ENCODE measurements at regions not wholly inside any gene's neighbourhood (a gene's known extent, or its start where the extent isn't known, plus 50 kb on each side); places are given as distances from the start of the nearest gene placed in this dataset.

- TF ChIP-seq CTCF (IDR thresholded peaks at IDR 0.05) = no peak
- FAIRE-seq (no peak), ATAC-seq (no peak), DNase-seq (no peak)
- Histone ChIP-seq H3K4me1 (no peaks in the 10 kb centered on the region), H3K4me3 (no peak overlapping the region), H3K27ac (no peak overlapping the region), H3K36me3 (no peaks in the 10 kb centered on the region), H3K9me3 (no peaks in the 10 kb centered on the region), H3K27me3 (no peaks in the 10 kb centered on the region)
- WGBS, 2 donors = 77 to 90% methylated on average over 4 of the region's 4 CpGs
- intact Hi-C loops (cut with DNase I) = no loop called here
These were observed 143.9 kb upstream of the DLX2 start for GRCh38 chr2:172246649-172247048.

- no peaks in the 10 kb centered on the region for H3K9me3 ChIP-seq
- no peak for FAIRE-seq
- H3K4me3 ChIP-seq = no peak overlapping the region
- H3K36me3 ChIP-seq = no peaks in the 10 kb centered on the region
- 94 to 97% methylated on average over 6 of the region's 6 CpGs for WGBS, 2 donors
- intact Hi-C loops (cut with DNase I) = no loop called here
- TF ChIP-seq CTCF (IDR thresholded peaks at IDR 0.05) = no peak
- H3K4me1 ChIP-seq = no peaks in the 10 kb centered on the region
- ATAC-seq = no peak
- H3K27ac ChIP-seq = no peak overlapping the region
- no peak for DNase-seq
- H3K27me3 ChIP-seq = no peaks in the 10 kb centered on the region
These were observed 144.5 kb upstream of the DLX2 start for GRCh38 chr2:172247203-172247602.

GRCh38 chr2:172248381-172248780 lies 145.7 kb upstream of the DLX2 start:
- no peaks in the 10 kb centered on the region for H3K36me3 ChIP-seq
- DNase-seq (no peak), ATAC-seq (no peak), FAIRE-seq (no peak)
- H3K27me3 ChIP-seq = no peaks in the 10 kb centered on the region
- no peak overlapping the region for H3K27ac ChIP-seq
- H3K4me3 ChIP-seq = no peak overlapping the region
- H3K4me1 ChIP-seq = no peaks in the 10 kb centered on the region
- no peak for TF ChIP-seq CTCF (IDR thresholded peaks at IDR 0.05)
- H3K9me3 ChIP-seq = no peaks in the 10 kb centered on the region
- intact Hi-C loops (cut with DNase I) = no loop called here
- 79 to 83% methylated on average over 4 of the region's 4 CpGs for WGBS, 2 donors

GRCh38 chr2:172248785-172249187 lies 146.1 kb upstream of the DLX2 start:
- no peak for TF ChIP-seq CTCF (IDR thresholded peaks at IDR 0.05)
- intact Hi-C loops (cut with DNase I) = no loop called here
- Histone ChIP-seq H3K27me3 (no peaks in the 10 kb centered on the region), H3K9me3 (no peaks in the 10 kb centered on the region), H3K36me3 (no peaks in the 10 kb centered on the region), H3K27ac (no peak overlapping the region), H3K4me3 (no peak overlapping the region), H3K4me1 (peaks cover 0 to under 1% (median 0%) of the 10 kb centered on the region in 3 donors)
- DNase-seq = no peak
- no peak for FAIRE-seq
- 87 to 92% methylated on average over 1 of the region's 1 CpG for WGBS, 2 donors
- ATAC-seq = no peak

GRCh38 chr2:172249334-172249733 lies 146.6 kb upstream of the DLX2 start:
- FAIRE-seq (no peak), ATAC-seq (no peak), DNase-seq (no peak)
- WGBS, 2 donors = 95 to 100% methylated on average over 2 of the region's 2 CpGs
- no peaks in the 10 kb centered on the region for H3K27me3 ChIP-seq
- H3K4me3 ChIP-seq = no peak overlapping the region
- H3K9me3 ChIP-seq = no peaks in the 10 kb centered on the region
- TF ChIP-seq CTCF (IDR thresholded peaks at IDR 0.05) = no peak
- H3K4me1 ChIP-seq = peaks cover 0 to 4% (median 0%) of the 10 kb centered on the region in 3 donors
- intact Hi-C loops (cut with DNase I) = no loop called here
- H3K36me3 ChIP-seq = no peaks in the 10 kb centered on the region
- H3K27ac ChIP-seq = no peak overlapping the region
